Renal pelvis (tissue), 1 donor: ENCODE measurements at regions not wholly inside any gene's neighbourhood (a gene's known extent, or its start where the extent isn't known, plus 50 kb on each side); places are given as distances from the start of the nearest gene placed in this dataset.
A peak's percentile ranks its signal among the peaks of the same experiment; 100 is the strongest.

Experiments used
- DNase-seq: peaks from one replicate; pipeline ENCODE4 v3.0.0-alpha.2; 2013

- DNase-seq: no peak
These were observed 605.2 kb upstream of the SYT4 start for GRCh38 chr18:43882358-43883055.

- no peak for DNase-seq
These were observed 606.6 kb upstream of the SYT4 start for GRCh38 chr18:43883886-43884285.

GRCh38 chr18:43886341-43886740, 609.1 kb upstream of the SYT4 start:
- DNase-seq: no peak

- no peak for DNase-seq
These were observed 610.2 kb upstream of the SYT4 start for GRCh38 chr18:43887491-43887890.

- DNase-seq: no peak
These were observed 611.3 kb upstream of the SYT4 start for GRCh38 chr18:43888598-43888997.

GRCh38 chr18:43893001-43893637, 615.8 kb upstream of the SYT4 start:
- peak; percentile 45 for DNase-seq

- no peak for DNase-seq
These were observed 627.0 kb upstream of the SYT4 start for GRCh38 chr18:43904209-43904837.

- DNase-seq: no peak
These were observed 636.7 kb upstream of the SYT4 start for GRCh38 chr18:43914018-43914417.

GRCh38 chr18:43916984-43917383, 639.7 kb upstream of the SYT4 start:
- no peak for DNase-seq

GRCh38 chr18:43917520-43917919, 640.2 kb upstream of the SYT4 start:
- no peak for DNase-seq

GRCh38 chr18:43919551-43919950, 642.3 kb upstream of the SYT4 start:
- DNase-seq: no peak

GRCh38 chr18:43931439-43931838, 654.1 kb upstream of the SYT4 start:
- DNase-seq: no peak

GRCh38 chr18:43932140-43932539, 654.9 kb upstream of the SYT4 start:
- DNase-seq: no peak

- DNase-seq: no peak
These were observed 655.9 kb upstream of the SYT4 start for GRCh38 chr18:43933177-43933576.

GRCh38 chr18:43934322-43934721, 657.0 kb upstream of the SYT4 start:
- no peak for DNase-seq

- peak; percentile 26 for DNase-seq
These were observed 657.6 kb upstream of the SYT4 start for GRCh38 chr18:43934781-43935471.

GRCh38 chr18:43936176-43936575, 658.9 kb upstream of the SYT4 start:
- no peak for DNase-seq

- no peak for DNase-seq
These were observed 672.0 kb upstream of the SYT4 start for GRCh38 chr18:43949291-43949690.

GRCh38 chr18:43950062-43950461, 672.8 kb upstream of the SYT4 start:
- DNase-seq: no peak

- DNase-seq: no peak
These were observed 675.1 kb upstream of the SYT4 start for GRCh38 chr18:43952398-43952797.

GRCh38 chr18:43961722-43962121, 684.4 kb upstream of the SYT4 start:
- DNase-seq: no peak

GRCh38 chr18:43964666-43965065, 687.4 kb upstream of the SYT4 start:
- DNase-seq: no peak

GRCh38 chr18:43965691-43966090, 688.4 kb upstream of the SYT4 start:
- no peak for DNase-seq
